NCI-H748 (cell line): ENCODE measurements at regions not wholly inside any gene's neighbourhood (a gene's known extent, or its start where the extent isn't known, plus 50 kb on each side); places are given as distances from the start of the nearest gene placed in this dataset.

ENCODE experiments used
- DNase-seq: peaks from one replicate; lab custom pipeline; 2025; ENCODE audit not compliant: unreplicated experiment; lab: John Stamatoyannopoulos, UW

GRCh38 chr3:117282566-117282965 is 573.0 kb downstream of the TUSC7 start:
- no peak for DNase-seq

- DNase-seq = no peak
Measured at GRCh38 chr3:117285737-117286136, 576.2 kb downstream of the TUSC7 start.

GRCh38 chr3:117286488-117286887 is 576.9 kb downstream of the TUSC7 start:
- no peak for DNase-seq

GRCh38 chr3:117287602-117288001 is 578.0 kb downstream of the TUSC7 start:
- DNase-seq = no peak

DNA sequence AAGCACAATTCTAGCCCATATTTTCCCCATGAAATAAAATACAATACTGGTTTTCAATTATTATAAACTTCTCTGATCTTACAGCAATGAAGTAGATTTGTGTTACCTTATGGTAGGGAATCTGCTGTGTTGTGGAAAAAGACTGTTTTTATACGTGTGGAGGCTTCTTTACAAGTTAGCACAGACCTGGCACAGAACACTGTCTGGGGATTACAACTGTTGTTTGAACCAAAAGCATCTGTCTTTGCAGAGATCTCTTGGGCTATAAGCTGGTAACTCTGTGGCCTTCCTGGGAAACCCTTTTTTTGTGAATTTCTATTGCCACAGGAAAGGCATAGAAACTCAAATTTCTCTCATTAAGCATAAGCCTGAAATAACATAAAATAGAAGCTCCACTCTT is 581.9 kb downstream of the TUSC7 start:
- no peak for DNase-seq

DNA sequence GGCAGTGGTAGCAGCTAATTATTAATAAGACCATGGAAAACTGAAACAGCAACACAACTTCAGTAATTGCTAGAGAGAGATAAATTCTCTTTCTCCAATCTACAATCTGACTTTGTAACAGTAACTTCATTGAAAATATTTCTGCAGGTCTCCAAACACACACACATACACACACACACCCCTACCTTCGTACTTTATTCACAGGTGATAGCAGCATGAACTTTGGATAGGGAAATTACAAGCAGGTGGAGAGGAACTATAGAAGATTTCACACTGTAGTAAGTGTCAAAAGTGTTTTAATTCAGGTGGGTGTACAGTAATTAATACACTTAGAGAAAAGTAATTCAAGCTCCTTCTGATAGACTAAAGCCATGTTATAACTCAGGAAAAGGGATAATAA is 587.5 kb downstream of the TUSC7 start:
- no peak for DNase-seq

GRCh38 chr3:117297541-117297940 is 588.0 kb downstream of the TUSC7 start:
- no peak for DNase-seq

- DNase-seq = no peak
Measured at GRCh38 chr3:117298273-117298672, 588.7 kb downstream of the TUSC7 start.

- DNase-seq = no peak
Measured at GRCh38 chr3:117302428-117302827, 592.8 kb downstream of the TUSC7 start.

- no peak for DNase-seq
Measured at GRCh38 chr3:117303443-117303842, 593.9 kb downstream of the TUSC7 start.

DNA sequence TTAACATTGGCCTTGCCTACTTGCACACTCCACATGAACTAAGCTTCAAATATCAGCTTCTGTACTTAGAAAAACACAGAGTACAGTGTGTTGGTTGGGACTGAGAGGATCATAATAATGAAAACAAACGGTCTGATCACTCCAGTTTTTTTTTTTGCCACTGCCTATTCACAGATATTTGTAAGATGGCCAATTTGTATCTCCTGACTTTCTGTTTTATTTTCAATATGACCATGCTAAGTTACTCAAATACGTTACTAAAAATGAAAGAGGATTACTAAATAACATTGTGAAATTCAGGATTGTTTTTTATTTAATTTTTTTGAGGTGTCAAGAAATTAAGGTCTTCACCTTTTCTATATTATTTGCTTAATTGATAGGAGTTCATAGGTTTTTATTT is 595.1 kb downstream of the TUSC7 start:
- DNase-seq = no peak

DNA sequence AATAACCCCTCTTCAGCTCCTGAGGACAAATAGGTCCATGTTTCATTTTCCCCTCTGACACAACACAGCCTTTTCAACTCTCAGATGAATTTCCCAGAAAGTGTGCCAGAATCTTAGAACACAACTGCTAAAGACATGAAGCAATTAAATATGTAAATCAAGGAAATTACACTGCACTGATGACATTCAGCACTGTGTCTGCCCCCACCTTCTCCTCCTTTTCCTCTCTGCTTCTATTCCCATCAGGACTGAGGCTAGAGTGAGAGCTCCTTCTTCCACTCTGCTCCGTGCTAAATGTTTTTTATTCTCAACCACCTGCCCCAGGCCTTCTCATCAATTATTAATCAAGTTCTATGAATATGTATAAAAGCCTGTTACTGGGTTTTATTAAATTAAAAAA is 596.1 kb downstream of the TUSC7 start:
- no peak for DNase-seq

- no peak for DNase-seq
Measured at GRCh38 chr3:117306299-117306698, 596.7 kb downstream of the TUSC7 start.

DNA sequence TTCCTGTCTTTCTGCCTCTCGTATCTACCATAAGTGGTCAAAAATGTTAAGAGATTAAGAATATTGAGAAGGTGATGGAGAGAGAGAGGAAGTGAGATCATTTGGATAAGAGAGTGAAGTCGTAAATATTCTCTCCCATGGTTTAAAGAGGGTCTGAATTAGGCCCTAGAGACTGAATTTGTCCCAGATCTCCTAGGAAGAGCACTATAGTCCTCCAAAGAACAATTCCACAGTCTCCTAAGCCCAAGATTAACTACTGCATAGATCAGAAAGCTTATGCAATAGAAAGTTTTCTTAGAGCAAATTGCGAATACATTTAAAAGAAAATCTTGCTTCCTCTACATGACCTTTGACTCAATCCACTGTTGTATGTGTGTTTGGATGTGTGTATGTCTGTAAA is 598.8 kb downstream of the TUSC7 start:
- no peak for DNase-seq

GRCh38 chr3:117308756-117309155 is 599.2 kb downstream of the TUSC7 start:
- DNase-seq = no peak

- DNase-seq = no peak
Measured at GRCh38 chr3:117310536-117310935, 601.0 kb downstream of the TUSC7 start.

- no peak for DNase-seq
Measured at GRCh38 chr3:117314441-117315150, 605.0 kb downstream of the TUSC7 start.

GRCh38 chr3:117322866-117323265 is 613.3 kb downstream of the TUSC7 start:
- DNase-seq = no peak

DNA sequence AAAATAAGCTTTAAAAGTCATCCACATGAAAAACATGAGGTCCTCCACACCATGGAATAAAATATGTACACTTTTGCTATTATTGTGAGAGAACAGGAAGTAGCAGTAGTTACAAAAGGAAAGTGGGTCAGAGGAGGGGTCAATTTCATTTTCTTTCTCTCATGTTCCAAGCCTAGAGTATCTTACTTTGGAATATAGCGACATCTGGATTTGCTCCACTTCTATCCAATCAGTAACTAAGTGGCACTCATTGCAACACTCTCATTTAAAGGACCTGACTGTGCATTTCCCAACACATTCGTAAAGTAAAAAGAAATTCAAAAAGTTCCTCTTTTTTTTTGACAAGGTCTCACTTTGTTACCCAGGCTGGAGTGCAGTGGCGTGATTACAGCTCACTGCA is 637.3 kb downstream of the TUSC7 start:
- no peak for DNase-seq

- no peak for DNase-seq
Measured at GRCh38 chr3:117348884-117349283, 639.3 kb downstream of the TUSC7 start.

GRCh38 chr3:117349566-117349965 is 640.0 kb downstream of the TUSC7 start:
- no peak for DNase-seq

DNA sequence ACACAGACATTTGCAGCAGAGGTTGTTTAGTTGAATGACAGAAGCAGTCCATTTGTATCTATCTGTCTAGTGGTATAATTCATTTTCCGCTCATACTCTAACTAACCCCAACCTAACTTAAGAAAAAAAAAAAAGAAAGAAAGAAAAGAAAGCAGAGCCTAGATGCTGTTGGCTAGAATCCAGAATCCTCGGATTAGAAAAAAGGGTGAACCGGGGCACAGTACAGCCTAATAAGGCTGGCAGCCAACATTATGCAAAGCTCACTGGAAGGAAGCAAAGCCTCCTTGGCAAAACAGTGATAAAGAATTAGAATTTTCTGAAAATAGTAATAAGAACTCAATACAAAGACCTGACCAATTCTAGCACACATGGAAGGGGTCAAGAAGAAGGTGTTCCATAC is 640.8 kb downstream of the TUSC7 start:
- DNase-seq = no peak

DNA sequence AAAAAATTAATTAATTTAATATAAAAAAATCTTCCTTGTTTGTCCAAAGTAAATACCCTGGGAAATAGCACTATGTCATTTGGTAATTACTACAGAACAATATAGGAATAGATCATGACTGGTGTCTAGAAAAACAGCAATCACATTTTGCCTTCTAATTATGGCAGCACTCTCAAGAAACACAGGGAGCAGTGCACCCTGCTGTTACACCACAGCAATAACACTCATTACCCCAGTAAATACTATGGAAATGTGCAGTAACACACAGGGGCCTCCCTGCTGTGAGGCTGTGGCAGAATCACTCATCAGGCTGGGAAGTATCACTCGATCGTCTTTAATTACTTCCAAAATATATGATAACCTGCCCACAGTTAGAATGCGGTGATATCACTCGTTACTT is 646.0 kb downstream of the TUSC7 start:
- peak; percentile 82 for DNase-seq
